OCI-LY1 (cell line): ENCODE measurements at regions not wholly inside any gene's neighbourhood (a gene's known extent, or its start where the extent isn't known, plus 50 kb on each side); places are given as distances from the start of the nearest gene placed in this dataset.

Experiments
- EZH2 ChIP-seq: fragments of 200-600 bp; sonication (generic), shearing (Covaris generic); IDR thresholded peaks from 2 replicates; pipeline ENCODE4 v1.8.0; 2017; ENCODE audit warnings: borderline replicate concordance, mixed run types, mild to moderate bottlenecking, antibody characterized with exemption, low read length, moderate library complexity, mixed read lengths
- TF ChIP-seq, protein P1 (sequence below): fragments of 200-600 bp; sonication (generic), shearing (Covaris generic); IDR thresholded peaks from 2 replicates; pipeline ENCODE4 v1.5.1; 2017; ENCODE audit warnings: mild to moderate bottlenecking, antibody characterized with exemption, low read length, moderate library complexity, mixed read lengths

GRCh38 chr6:154895841-154896240, 99.3 kb upstream of the TIAM2 start:
- TF ChIP-seq EZH2: no peak
- TF ChIP-seq, protein P1, sequence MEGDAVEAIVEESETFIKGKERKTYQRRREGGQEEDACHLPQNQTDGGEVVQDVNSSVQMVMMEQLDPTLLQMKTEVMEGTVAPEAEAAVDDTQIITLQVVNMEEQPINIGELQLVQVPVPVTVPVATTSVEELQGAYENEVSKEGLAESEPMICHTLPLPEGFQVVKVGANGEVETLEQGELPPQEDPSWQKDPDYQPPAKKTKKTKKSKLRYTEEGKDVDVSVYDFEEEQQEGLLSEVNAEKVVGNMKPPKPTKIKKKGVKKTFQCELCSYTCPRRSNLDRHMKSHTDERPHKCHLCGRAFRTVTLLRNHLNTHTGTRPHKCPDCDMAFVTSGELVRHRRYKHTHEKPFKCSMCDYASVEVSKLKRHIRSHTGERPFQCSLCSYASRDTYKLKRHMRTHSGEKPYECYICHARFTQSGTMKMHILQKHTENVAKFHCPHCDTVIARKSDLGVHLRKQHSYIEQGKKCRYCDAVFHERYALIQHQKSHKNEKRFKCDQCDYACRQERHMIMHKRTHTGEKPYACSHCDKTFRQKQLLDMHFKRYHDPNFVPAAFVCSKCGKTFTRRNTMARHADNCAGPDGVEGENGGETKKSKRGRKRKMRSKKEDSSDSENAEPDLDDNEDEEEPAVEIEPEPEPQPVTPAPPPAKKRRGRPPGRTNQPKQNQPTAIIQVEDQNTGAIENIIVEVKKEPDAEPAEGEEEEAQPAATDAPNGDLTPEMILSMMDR: no peak
